Limb (tissue), 2 donors: ENCODE measurements at regions not wholly inside any gene's neighbourhood (a gene's known extent, or its start where the extent isn't known, plus 50 kb on each side); places are given as distances from the start of the nearest gene placed in this dataset.

Source experiments
- DNase-seq, 2 donors: peaks; one replicate each; pipeline ENCODE4 v3.0.0-alpha.2; 2016; ENCODE audit errors: extremely low spot score in 2 of 2

GRCh38 chr21:14870853-14871149 is 194.0 kb downstream of the NRIP1 start:
- no peak for DNase-seq

GRCh38 chr21:14869984-14870852 is 194.6 kb downstream of the NRIP1 start:
- DNase-seq: no peak

GRCh38 chr21:14866859-14867765 is 197.7 kb downstream of the NRIP1 start:
- DNase-seq: no peak

- peak in 1 of 2 donors; percentile 55 for DNase-seq
Measured at GRCh38 chr21:14864211-14865021, 200.4 kb downstream of the NRIP1 start.

GRCh38 chr21:14863745-14864210 is 201.0 kb downstream of the NRIP1 start:
- DNase-seq: no peak

GRCh38 chr21:14862794-14863720 is 201.7 kb downstream of the NRIP1 start:
- no peak for DNase-seq

GRCh38 chr21:14858311-14858710 is 206.5 kb downstream of the NRIP1 start:
- DNase-seq: no peak

- DNase-seq: no peak
Measured at GRCh38 chr21:14857529-14857928, 207.3 kb downstream of the NRIP1 start.

GRCh38 chr21:14850394-14850793 is 214.4 kb downstream of the NRIP1 start:
- no peak for DNase-seq

- no peak for DNase-seq
Measured at GRCh38 chr21:14846621-14847020, 218.2 kb downstream of the NRIP1 start.

GRCh38 chr21:14844001-14844400 is 220.8 kb downstream of the NRIP1 start:
- no peak for DNase-seq

GRCh38 chr21:14842601-14843000 is 222.2 kb downstream of the NRIP1 start:
- DNase-seq: no peak

GRCh38 chr21:14841511-14842472 is 223.0 kb downstream of the NRIP1 start:
- DNase-seq: no peak

- DNase-seq: no peak
Measured at GRCh38 chr21:14838400-14838799, 226.4 kb downstream of the NRIP1 start.

GRCh38 chr21:14836950-14837349 is 227.8 kb downstream of the NRIP1 start:
- DNase-seq: no peak

GRCh38 chr21:14833666-14834351 is 231.0 kb downstream of the NRIP1 start:
- no peak for DNase-seq

GRCh38 chr21:14833241-14833640 is 231.6 kb downstream of the NRIP1 start:
- no peak for DNase-seq

- DNase-seq: no peak
Measured at GRCh38 chr21:14830307-14830706, 234.5 kb downstream of the NRIP1 start.

GRCh38 chr21:14829685-14830084 is 235.1 kb downstream of the NRIP1 start:
- no peak for DNase-seq
